ENCODE measurements at regions not wholly inside any gene's neighbourhood (a gene's known extent, or its start where the extent isn't known, plus 50 kb on each side); places are given as distances from the start of the nearest gene placed in this dataset.

GRCh38 chr1:182192215-182192614 lies 130.7 kb upstream of the ZNF648 start:
- no peak for TF ChIP-seq CTCF (conservative IDR thresholded peaks at IDR 0.05 in 1 of 2, IDR thresholded peaks at IDR 0.05 in 1 of 2; ENCODE audit: low read depth in 1 of 2, low read length in 2 of 2)
- TF ChIP-seq EZH2 (IDR thresholded peaks at IDR 0.05; ENCODE audit: low read length, missing control alignments): no peak
